AG09319 (cell line): ENCODE measurements at regions not wholly inside any gene's neighbourhood (a gene's known extent, or its start where the extent isn't known, plus 50 kb on each side); places are given as distances from the start of the nearest gene placed in this dataset.

Experiments used
- DNase-seq: peaks from one replicate; pipeline ENCODE4 v3.0.0-alpha.2; 2010; ENCODE audit warnings: low read depth; ENCODE audit errors: extremely low read depth
- TF ChIP-seq, protein P1 (sequence below): IDR thresholded peaks from 2 replicates; pipeline ENCODE4 v1.5.1; 2011; ENCODE audit warnings: low read depth, mild to moderate bottlenecking, inconsistent platforms, low read length, moderate library complexity

DNA sequence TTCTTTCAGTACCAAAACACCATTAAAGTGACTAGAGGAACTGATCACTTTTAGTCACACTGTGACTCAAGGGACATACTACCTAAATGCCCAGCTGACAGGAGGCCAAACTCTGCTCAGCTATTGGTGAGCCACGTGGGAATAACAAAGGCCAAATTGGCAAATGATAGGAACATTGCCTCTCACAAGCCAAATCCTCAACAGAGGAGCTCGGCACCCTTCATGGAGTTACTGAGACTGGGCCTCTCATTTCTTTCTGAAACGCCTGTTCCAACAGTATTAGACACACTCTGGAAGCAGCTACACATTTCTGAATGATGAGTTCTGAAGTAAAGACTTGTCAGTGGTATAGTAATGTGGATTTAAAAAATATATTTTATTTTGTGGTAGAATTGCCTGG lies 166.0 kb upstream of the COL8A1 start:
- no peak for DNase-seq
- TF ChIP-seq, protein P1, sequence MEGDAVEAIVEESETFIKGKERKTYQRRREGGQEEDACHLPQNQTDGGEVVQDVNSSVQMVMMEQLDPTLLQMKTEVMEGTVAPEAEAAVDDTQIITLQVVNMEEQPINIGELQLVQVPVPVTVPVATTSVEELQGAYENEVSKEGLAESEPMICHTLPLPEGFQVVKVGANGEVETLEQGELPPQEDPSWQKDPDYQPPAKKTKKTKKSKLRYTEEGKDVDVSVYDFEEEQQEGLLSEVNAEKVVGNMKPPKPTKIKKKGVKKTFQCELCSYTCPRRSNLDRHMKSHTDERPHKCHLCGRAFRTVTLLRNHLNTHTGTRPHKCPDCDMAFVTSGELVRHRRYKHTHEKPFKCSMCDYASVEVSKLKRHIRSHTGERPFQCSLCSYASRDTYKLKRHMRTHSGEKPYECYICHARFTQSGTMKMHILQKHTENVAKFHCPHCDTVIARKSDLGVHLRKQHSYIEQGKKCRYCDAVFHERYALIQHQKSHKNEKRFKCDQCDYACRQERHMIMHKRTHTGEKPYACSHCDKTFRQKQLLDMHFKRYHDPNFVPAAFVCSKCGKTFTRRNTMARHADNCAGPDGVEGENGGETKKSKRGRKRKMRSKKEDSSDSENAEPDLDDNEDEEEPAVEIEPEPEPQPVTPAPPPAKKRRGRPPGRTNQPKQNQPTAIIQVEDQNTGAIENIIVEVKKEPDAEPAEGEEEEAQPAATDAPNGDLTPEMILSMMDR: no peak

- no peak for DNase-seq
- TF ChIP-seq, protein P1: no peak
These were observed 166.8 kb upstream of the COL8A1 start for GRCh38 chr3:99471353-99472323.

DNA sequence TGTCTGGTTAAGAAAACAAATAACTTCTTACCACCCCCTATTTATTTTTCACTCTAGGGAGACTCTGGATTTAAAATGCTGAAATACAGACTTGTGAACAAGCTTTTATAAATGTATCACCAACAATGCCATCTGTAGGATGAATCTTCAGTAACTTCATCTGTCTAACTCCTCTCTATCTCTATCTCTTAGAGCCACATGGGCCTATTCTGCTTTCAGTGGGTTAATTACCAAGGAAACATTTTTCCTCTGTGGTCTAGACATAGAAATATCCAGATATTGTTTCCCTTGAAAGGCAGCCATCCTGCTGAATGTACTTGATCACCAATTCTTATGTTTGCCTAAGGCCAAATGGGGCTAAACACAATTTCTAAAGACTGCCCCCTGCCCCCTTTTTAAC lies 167.6 kb upstream of the COL8A1 start:
- TF ChIP-seq, protein P1: no peak
- DNase-seq: no peak

DNA sequence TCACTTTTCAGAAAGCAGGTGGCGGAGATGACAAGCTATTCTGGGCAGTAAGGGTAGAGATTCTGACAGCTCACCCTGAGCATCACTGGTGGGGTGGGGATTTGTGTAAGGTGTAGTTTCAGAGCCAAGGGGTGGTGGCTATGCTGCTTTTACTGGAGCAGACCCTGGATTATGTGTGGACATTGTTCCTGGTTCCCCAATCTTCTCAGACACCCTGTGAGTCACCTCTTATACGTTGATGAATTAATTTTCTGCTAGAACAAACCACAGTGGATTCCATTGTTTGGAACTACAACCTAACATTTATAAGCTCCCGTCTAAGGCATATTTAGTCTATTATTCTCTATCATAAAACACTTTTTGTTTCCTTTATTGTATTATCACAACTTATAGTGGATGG lies 169.5 kb upstream of the COL8A1 start:
- no peak for DNase-seq
- TF ChIP-seq, protein P1: no peak

DNA sequence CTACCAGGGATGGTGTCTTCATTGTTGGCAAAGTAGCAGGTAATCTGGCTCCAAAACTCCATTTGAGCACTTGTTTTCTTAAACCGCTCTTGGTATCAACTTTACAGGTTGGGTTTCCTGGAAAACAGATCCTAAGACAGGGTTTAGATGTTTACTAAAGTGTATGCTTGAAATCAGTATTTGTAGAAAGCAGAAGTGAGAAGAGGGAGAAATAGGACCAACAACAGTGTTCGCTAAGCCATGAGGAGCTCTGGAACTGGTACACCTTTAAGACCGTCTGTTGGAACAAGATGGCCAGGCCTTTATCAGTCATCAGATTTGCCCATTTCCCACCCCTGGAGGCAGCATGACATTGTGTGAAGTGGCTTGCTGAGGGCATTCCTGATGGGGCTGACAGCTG lies 171.0 kb upstream of the COL8A1 start:
- DNase-seq: no peak

GRCh38 chr3:99466331-99466730 lies 172.1 kb upstream of the COL8A1 start:
- no peak for DNase-seq
- TF ChIP-seq, protein P1: no peak

More for the DNA sequence above, 171.0 kb upstream of the COL8A1 start:
- TF ChIP-seq, protein P1: no peak

- TF ChIP-seq, protein P1: no peak
These were observed 180.4 kb upstream of the COL8A1 start for GRCh38 chr3:99458013-99458412.

More at GRCh38 chr3:99458013-99458412, 180.4 kb upstream of the COL8A1 start:
- DNase-seq: no peak
